22Rv1 (cell line): ENCODE measurements at regions not wholly inside any gene's neighbourhood (a gene's known extent, or its start where the extent isn't known, plus 50 kb on each side); places are given as distances from the start of the nearest gene placed in this dataset.
A peak's percentile ranks its signal among the peaks of the same experiment; 100 is the strongest.

Source experiments
- ZFX ChIP-seq: fragments of 450-650 bp; IDR thresholded peaks from 2 replicates; pipeline ENCODE4 v1.6.1; 2017; ENCODE audit warnings: antibody characterized with exemption, borderline replicate concordance
- TF ChIP-seq, protein P1 (sequence below): fragments of 450-650 bp; IDR thresholded peaks from 2 replicates; pipeline ENCODE4 v1.5.1; 2017; ENCODE audit warnings: mild to moderate bottlenecking

DNA sequence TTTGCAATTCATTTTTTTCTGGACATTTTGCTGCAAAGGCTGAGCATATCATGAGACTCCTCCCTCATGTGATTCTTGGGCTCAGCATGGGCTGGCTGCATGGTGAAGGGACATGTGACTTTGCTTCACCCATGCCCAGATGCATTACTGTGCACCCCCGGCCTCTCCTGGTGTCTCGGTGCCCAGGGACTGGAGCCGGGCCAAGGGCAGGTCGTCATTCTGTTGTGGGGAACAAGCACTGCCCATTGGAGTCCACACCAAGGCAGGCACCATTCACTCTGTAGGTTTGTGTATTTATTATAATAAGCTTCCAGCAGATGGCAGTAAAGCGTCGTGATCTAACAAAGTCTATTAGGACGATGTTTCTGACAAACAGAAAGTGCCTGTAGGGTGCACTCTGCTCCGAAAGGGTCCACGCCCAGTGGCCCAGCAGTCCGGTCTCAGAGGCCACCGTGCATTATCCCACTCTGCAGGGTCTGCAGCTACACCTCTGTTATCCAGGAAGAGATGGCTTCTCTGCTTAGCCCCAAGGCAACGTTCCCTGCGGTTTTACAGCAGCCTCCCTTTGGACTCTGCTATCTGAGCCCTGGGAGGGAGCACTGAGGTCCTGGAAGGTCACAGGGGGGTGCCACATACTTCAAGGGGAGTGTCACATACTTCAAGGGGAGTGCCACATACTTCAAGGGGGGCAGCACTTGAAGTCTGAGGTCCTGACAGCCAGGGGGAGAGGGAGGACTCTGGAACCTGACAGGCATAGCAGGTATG lies 219.6 kb downstream of the TSN start:
- TF ChIP-seq, protein P1, sequence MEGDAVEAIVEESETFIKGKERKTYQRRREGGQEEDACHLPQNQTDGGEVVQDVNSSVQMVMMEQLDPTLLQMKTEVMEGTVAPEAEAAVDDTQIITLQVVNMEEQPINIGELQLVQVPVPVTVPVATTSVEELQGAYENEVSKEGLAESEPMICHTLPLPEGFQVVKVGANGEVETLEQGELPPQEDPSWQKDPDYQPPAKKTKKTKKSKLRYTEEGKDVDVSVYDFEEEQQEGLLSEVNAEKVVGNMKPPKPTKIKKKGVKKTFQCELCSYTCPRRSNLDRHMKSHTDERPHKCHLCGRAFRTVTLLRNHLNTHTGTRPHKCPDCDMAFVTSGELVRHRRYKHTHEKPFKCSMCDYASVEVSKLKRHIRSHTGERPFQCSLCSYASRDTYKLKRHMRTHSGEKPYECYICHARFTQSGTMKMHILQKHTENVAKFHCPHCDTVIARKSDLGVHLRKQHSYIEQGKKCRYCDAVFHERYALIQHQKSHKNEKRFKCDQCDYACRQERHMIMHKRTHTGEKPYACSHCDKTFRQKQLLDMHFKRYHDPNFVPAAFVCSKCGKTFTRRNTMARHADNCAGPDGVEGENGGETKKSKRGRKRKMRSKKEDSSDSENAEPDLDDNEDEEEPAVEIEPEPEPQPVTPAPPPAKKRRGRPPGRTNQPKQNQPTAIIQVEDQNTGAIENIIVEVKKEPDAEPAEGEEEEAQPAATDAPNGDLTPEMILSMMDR: peak; percentile 58
- TF ChIP-seq ZFX: no peak
